GM18511 (cell line): ENCODE measurements at regions not wholly inside any gene's neighbourhood (a gene's known extent, or its start where the extent isn't known, plus 50 kb on each side); places are given as distances from the start of the nearest gene placed in this dataset.

Experiments
- ATAC-seq: cut with Tn5 transposase; IDR thresholded peaks from one replicate; pipeline ENCODE4 v1.9.1; 2021; ENCODE audit warnings: mild to moderate bottlenecking, moderate library complexity; ENCODE audit not compliant: unreplicated experiment

- ATAC-seq = no peak
Measured at GRCh38 chr10:28781296-28781695, 104.0 kb downstream of the BAMBI start.

- no peak for ATAC-seq
Measured at GRCh38 chr10:28783087-28783486, 105.8 kb downstream of the BAMBI start.

GRCh38 chr10:28785018-28785417 is 107.7 kb downstream of the BAMBI start:
- no peak for ATAC-seq

GRCh38 chr10:28788252-28788651 is 110.9 kb downstream of the BAMBI start:
- ATAC-seq = peak; percentile 89

- no peak for ATAC-seq
Measured at GRCh38 chr10:28788762-28789161, 111.4 kb downstream of the BAMBI start.

- ATAC-seq = no peak
Measured at GRCh38 chr10:28790146-28790545, 112.8 kb downstream of the BAMBI start.

GRCh38 chr10:28793482-28793881 is 116.2 kb downstream of the BAMBI start:
- no peak for ATAC-seq

- no peak for ATAC-seq
Measured at GRCh38 chr10:28794986-28795385, 117.7 kb downstream of the BAMBI start.

- no peak for ATAC-seq
Measured at GRCh38 chr10:28796606-28797512, 119.5 kb downstream of the BAMBI start.

- ATAC-seq = no peak
Measured at GRCh38 chr10:28797904-28798371, 120.6 kb downstream of the BAMBI start.

GRCh38 chr10:28798428-28798955 is 121.2 kb downstream of the BAMBI start:
- no peak for ATAC-seq

GRCh38 chr10:28798964-28799363 is 121.6 kb downstream of the BAMBI start:
- ATAC-seq = no peak

GRCh38 chr10:28800144-28800543 is 122.8 kb downstream of the BAMBI start:
- ATAC-seq = no peak

GRCh38 chr10:28801247-28801646 is 123.9 kb downstream of the BAMBI start:
- no peak for ATAC-seq

GRCh38 chr10:28801869-28802268 is 124.5 kb downstream of the BAMBI start:
- ATAC-seq = no peak

GRCh38 chr10:28805390-28805789 is 128.1 kb downstream of the BAMBI start:
- ATAC-seq = no peak

GRCh38 chr10:28806488-28806941 is 129.2 kb downstream of the BAMBI start:
- ATAC-seq = no peak

- ATAC-seq = no peak
Measured at GRCh38 chr10:28806951-28807759, 129.8 kb downstream of the BAMBI start.

- ATAC-seq = no peak
Measured at GRCh38 chr10:28807760-28808613, 130.7 kb downstream of the BAMBI start.

GRCh38 chr10:28808693-28809092 is 131.4 kb downstream of the BAMBI start:
- no peak for ATAC-seq
